HepG2 (cell line): ENCODE measurements at regions not wholly inside any gene's neighbourhood (a gene's known extent, or its start where the extent isn't known, plus 50 kb on each side); places are given as distances from the start of the nearest gene placed in this dataset.

Source experiments
- MLX ChIP-seq: IDR thresholded peaks from 2 replicates; pipeline ENCODE4 v1.6.1; 2016
- RBM22 ChIP-seq: fragments of 200-400 bp; formaldehyde crosslinking; optimal IDR thresholded peaks from 2 replicates; pipeline ENCODE3; 2017; ENCODE audit warnings: mild to moderate bottlenecking, low read length, moderate library complexity
- SMARCC2 ChIP-seq: fragments of 450-650 bp; IDR thresholded peaks from 2 replicates; pipeline ENCODE4 v1.6.1; 2017; ENCODE audit warnings: antibody characterized with exemption, mild to moderate bottlenecking
- ZFP82 ChIP-seq: sonication (generic); formaldehyde crosslinking; IDR thresholded peaks from 2 replicates; pipeline ENCODE4 v1.5.1; 2020; ENCODE audit warnings: mild to moderate bottlenecking, missing genetic modification reagents, borderline replicate concordance
- TF ChIP-seq, protein P1 (sequence below), 2 experiments: fragments of 450-650 bp in 1 of 2; sonication (generic) in 1 of 2; formaldehyde crosslinking in 1 of 2; IDR thresholded peaks; 2 replicates each; pipeline versions ENCODE4 v1.6.1 to v1.8.0; 2016 to 2022; ENCODE audit warnings: antibody characterized with exemption in 1 of 2, mild to moderate bottlenecking in 1 of 2, missing genetic modification reagents in 1 of 2

- TF ChIP-seq, protein P1, sequence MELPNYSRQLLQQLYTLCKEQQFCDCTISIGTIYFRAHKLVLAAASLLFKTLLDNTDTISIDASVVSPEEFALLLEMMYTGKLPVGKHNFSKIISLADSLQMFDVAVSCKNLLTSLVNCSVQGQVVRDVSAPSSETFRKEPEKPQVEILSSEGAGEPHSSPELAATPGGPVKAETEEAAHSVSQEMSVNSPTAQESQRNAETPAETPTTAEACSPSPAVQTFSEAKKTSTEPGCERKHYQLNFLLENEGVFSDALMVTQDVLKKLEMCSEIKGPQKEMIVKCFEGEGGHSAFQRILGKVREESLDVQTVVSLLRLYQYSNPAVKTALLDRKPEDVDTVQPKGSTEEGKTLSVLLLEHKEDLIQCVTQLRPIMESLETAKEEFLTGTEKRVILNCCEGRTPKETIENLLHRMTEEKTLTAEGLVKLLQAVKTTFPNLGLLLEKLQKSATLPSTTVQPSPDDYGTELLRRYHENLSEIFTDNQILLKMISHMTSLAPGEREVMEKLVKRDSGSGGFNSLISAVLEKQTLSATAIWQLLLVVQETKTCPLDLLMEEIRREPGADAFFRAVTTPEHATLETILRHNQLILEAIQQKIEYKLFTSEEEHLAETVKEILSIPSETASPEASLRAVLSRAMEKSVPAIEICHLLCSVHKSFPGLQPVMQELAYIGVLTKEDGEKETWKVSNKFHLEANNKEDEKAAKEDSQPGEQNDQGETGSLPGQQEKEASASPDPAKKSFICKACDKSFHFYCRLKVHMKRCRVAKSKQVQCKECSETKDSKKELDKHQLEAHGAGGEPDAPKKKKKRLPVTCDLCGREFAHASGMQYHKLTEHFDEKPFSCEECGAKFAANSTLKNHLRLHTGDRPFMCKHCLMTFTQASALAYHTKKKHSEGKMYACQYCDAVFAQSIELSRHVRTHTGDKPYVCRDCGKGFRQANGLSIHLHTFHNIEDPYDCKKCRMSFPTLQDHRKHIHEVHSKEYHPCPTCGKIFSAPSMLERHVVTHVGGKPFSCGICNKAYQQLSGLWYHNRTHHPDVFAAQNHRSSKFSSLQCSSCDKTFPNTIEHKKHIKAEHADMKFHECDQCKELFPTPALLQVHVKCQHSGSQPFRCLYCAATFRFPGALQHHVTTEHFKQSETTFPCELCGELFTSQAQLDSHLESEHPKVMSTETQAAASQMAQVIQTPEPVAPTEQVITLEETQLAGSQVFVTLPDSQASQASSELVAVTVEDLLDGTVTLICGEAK (IDR thresholded peaks at IDR 0.05): no peak
- TF ChIP-seq, protein P1 (CRISPR knock-in tag; IDR thresholded peaks at IDR 0.05): no peak
- TF ChIP-seq ZFP82 (CRISPR knock-in tag) (no peak), SMARCC2 (no peak), MLX (CRISPR knock-in tag) (no peak), RBM22 (no peak)
These were observed 213.3 kb upstream of the PRNP start (continued) for GRCh38 chr20:4472906-4473305.
